H1 (cell line): ENCODE measurements at regions not wholly inside any gene's neighbourhood (a gene's known extent, or its start where the extent isn't known, plus 50 kb on each side); places are given as distances from the start of the nearest gene placed in this dataset.

ENCODE experiments used
- CTCF ChIA-PET: fragments of 300-600 bp; sonication (Branson Sonifier 250); formaldehyde crosslinking; loops from one replicate; lab custom pipeline; 2021; ENCODE audit not compliant: partially characterized antibody; lab: Charles Lee
- POLR2A ChIA-PET: fragments of 300-600 bp; sonication (Branson Sonifier 250); formaldehyde crosslinking; loops from one replicate; lab custom pipeline; 2021; ENCODE audit warnings: inconsistent platforms; ENCODE audit not compliant: partially characterized antibody; lab: Charles Lee
- DNase-seq, 2 experiments: peaks; one replicate each; pipeline versions ENCODE4 v3.0.0 to v3.0.0-alpha.2; 2010 to 2022; ENCODE audit warnings: low spot score in 2 of 2, low read depth in 1 of 2, mixed read lengths in 1 of 2
- FAIRE-seq: peaks from 2 replicates; lab custom pipeline; 2011; peaks lifted over from hg19 to GRCh38; lab: Jason Lieb, UNC
- H2AFZ ChIP-seq: 2 replicates; pipeline ENCODE4 v1.8.1; 2012; ENCODE audit warnings: low read length, inconsistent platforms
- H2AK5ac ChIP-seq: 2 replicates; pipeline ENCODE4 v1.6.1; 2013; ENCODE audit warnings: low read depth, low read length
- H2BK120ac ChIP-seq: replicated peaks from 2 replicates; pipeline ENCODE3; 2013; ENCODE audit warnings: low read depth, low read length, inconsistent platforms
- H2BK12ac ChIP-seq: 2 replicates; pipeline ENCODE4 v1.6.1; 2013; ENCODE audit warnings: low read depth, low read length
- H2BK15ac ChIP-seq: 2 replicates; pipeline ENCODE4 v1.6.1; 2013; ENCODE audit warnings: low read length
- H2BK20ac ChIP-seq: 2 replicates; pipeline ENCODE4 v1.6.1; 2013; ENCODE audit warnings: low read length
- H2BK5ac ChIP-seq: 2 replicates; pipeline ENCODE4 v1.6.1; 2013; ENCODE audit warnings: low read depth, low read length
- H3K14ac ChIP-seq: 2 replicates; pipeline ENCODE4 v1.6.1; 2013; ENCODE audit warnings: inconsistent platforms; ENCODE audit not compliant: insufficient read length
- H3K18ac ChIP-seq: 2 replicates; pipeline ENCODE4 v1.6.1; 2013; ENCODE audit warnings: low read length; ENCODE audit errors: extremely low read depth
- H3K23ac ChIP-seq: 2 replicates; pipeline ENCODE4 v1.6.1; 2013; ENCODE audit warnings: inconsistent platforms; ENCODE audit not compliant: insufficient read length
- H3K23me2 ChIP-seq: 2 replicates; pipeline ENCODE4 v1.6.1; 2013; ENCODE audit warnings: low read depth, low read length
- H3K27ac ChIP-seq: 2 replicates; pipeline ENCODE4 v1.6.1; 2011; ENCODE audit warnings: low read depth, low read length, inconsistent platforms
- H3K27me3 ChIP-seq, 4 experiments: replicated peaks in 1 of 4; 1 replicate in 1 of 4; 2 replicates in 3 of 4; pipeline versions ENCODE4 v1.6.1 to v1.8.1; 2011 to 2013; ENCODE audit warnings: low read length in 3 of 4, mild to moderate bottlenecking in 3 of 4, inconsistent platforms in 2 of 4, mixed read lengths in 2 of 4, moderate library complexity in 1 of 4; ENCODE audit not compliant: control insufficient read depth in 3 of 4, insufficient read depth in 3 of 4; ENCODE audit errors: extremely low read depth in 1 of 4
- H3K36me3 ChIP-seq, 4 experiments: 2 replicates each; pipeline versions ENCODE4 v1.6.1 to v1.8.1; 2011 to 2013; ENCODE audit warnings: mild to moderate bottlenecking in 4 of 4, low read length in 3 of 4, moderate library complexity in 2 of 4, control low read depth in 1 of 4, inconsistent platforms in 1 of 4; ENCODE audit not compliant: insufficient read depth in 4 of 4, control insufficient read depth in 2 of 4
- H3K4ac ChIP-seq: replicated peaks from 2 replicates; pipeline ENCODE3; 2013; ENCODE audit warnings: low read length, low read depth, mixed read lengths, inconsistent platforms; ENCODE audit not compliant: insufficient read length
- H3K4me1 ChIP-seq, 4 experiments: replicated peaks in 1 of 4; 1 replicate in 1 of 4; 2 replicates in 3 of 4; pipeline versions ENCODE4 v1.6.1 to v1.8.1; 2011 to 2013; ENCODE audit warnings: low read length in 3 of 4, inconsistent platforms in 2 of 4, mixed read lengths in 1 of 4; ENCODE audit not compliant: insufficient read depth in 4 of 4, control insufficient read depth in 3 of 4
- H3K4me2 ChIP-seq, 2 experiments: 2 replicates each; pipeline versions ENCODE4 v1.6.1 to v1.8.1; 2011 to 2013; ENCODE audit warnings: low read depth in 2 of 2, low read length in 2 of 2, control low read depth in 1 of 2, inconsistent platforms in 1 of 2, mild to moderate bottlenecking in 1 of 2; ENCODE audit not compliant: insufficient read depth in 1 of 2
- H3K4me3 ChIP-seq, 4 experiments: fragments of 200-600, 300-600 bp in 1 of 4; sonication (generic), shearing (Covaris generic), sonication (Bioruptor Twin) in 1 of 4; 2 replicates each; pipeline versions ENCODE4 v1.5.1 to v1.8.1; 2011 to 2016; ENCODE audit warnings: low read length in 4 of 4, low read depth in 3 of 4, control low read depth in 2 of 4, inconsistent platforms in 2 of 4, mild to moderate bottlenecking in 2 of 4, mixed read lengths in 1 of 4, moderate library complexity in 1 of 4; ENCODE audit not compliant: insufficient read depth in 2 of 4; ENCODE audit errors: extremely low read depth in 1 of 4
- H3K56ac ChIP-seq: replicated peaks from 2 replicates; pipeline ENCODE3; 2013; ENCODE audit warnings: low read depth, mild to moderate bottlenecking, mixed read lengths, low read length, inconsistent platforms; ENCODE audit not compliant: insufficient read length
- H3K79me1 ChIP-seq: 2 replicates; pipeline ENCODE4 v1.6.1; 2013; ENCODE audit warnings: low read depth, low read length, control low read depth
- H3K79me2 ChIP-seq, 2 experiments: 2 replicates each; pipeline versions ENCODE4 v1.6.1 to v1.8.1; 2012 to 2013; ENCODE audit warnings: low read length in 2 of 2, mild to moderate bottlenecking in 2 of 2, inconsistent platforms in 1 of 2; ENCODE audit not compliant: insufficient read depth in 2 of 2, control insufficient read depth in 1 of 2
- H3K9ac ChIP-seq, 4 experiments: replicated peaks in 1 of 4; 1 replicate in 1 of 4; 2 replicates in 3 of 4; pipeline versions ENCODE4 v1.6.1 to v1.8.1; 2011 to 2013; ENCODE audit warnings: low read depth in 3 of 4, low read length in 3 of 4, control low read depth in 2 of 4, mild to moderate bottlenecking in 2 of 4, moderate library complexity in 2 of 4, inconsistent platforms in 1 of 4; ENCODE audit errors: extremely low read depth in 1 of 4
- H3K9me3 ChIP-seq, 2 experiments: 2 replicates each; pipeline versions ENCODE4 v1.6.1 to v1.8.1; 2012 to 2013; ENCODE audit warnings: mild to moderate bottlenecking in 2 of 2, moderate library complexity in 2 of 2, control low read depth in 1 of 2, inconsistent platforms in 1 of 2, low read depth in 1 of 2, low read length in 1 of 2, mixed read lengths in 1 of 2; ENCODE audit not compliant: insufficient read depth in 2 of 2
- H4K20me1 ChIP-seq, 2 experiments: replicated peaks in 1 of 2; 2 replicates each; pipeline versions ENCODE3 to v1.8.1; 2011 to 2013; ENCODE audit warnings: inconsistent platforms in 2 of 2, low read length in 2 of 2, mild to moderate bottlenecking in 1 of 2; ENCODE audit not compliant: insufficient read depth in 2 of 2, control insufficient read depth in 1 of 2
- H4K5ac ChIP-seq: 2 replicates; pipeline ENCODE4 v1.6.1; 2013; ENCODE audit warnings: low read length, low read depth, mixed read lengths, inconsistent platforms; ENCODE audit not compliant: insufficient read length
- H4K8ac ChIP-seq: 2 replicates; pipeline ENCODE4 v1.8.0; 2013; ENCODE audit warnings: mild to moderate bottlenecking, moderate library complexity, low read length, inconsistent platforms; ENCODE audit not compliant: insufficient read depth; ENCODE audit errors: extremely low read depth
- H4K91ac ChIP-seq: replicated peaks from 2 replicates; pipeline ENCODE3; 2013; ENCODE audit warnings: low read length, mixed read lengths, inconsistent platforms; ENCODE audit not compliant: insufficient read length
- CTBP2 ChIP-seq: IDR thresholded peaks from 2 replicates; pipeline ENCODE4 v1.7.0; 2011; ENCODE audit warnings: borderline replicate concordance, mild to moderate bottlenecking, moderate library complexity, mixed read lengths, low read length; ENCODE audit not compliant: insufficient read depth, insufficient read length
- JUND ChIP-seq: IDR thresholded peaks from 2 replicates; pipeline ENCODE4 v1.6.1; 2011; ENCODE audit warnings: mild to moderate bottlenecking, improper control_type of control experiment, low read length
- PHF8 ChIP-seq: fragments of 200-600 bp; sonication (generic); conservative IDR thresholded peaks from 2 replicates; pipeline ENCODE4 v1.7.1; 2012; ENCODE audit warnings: low read depth, mild to moderate bottlenecking, inconsistent platforms, low read length, moderate library complexity
- RAD21 ChIP-seq, 2 experiments: IDR thresholded peaks in 1 of 2; conservative IDR thresholded peaks in 1 of 2; 2 replicates each; pipeline ENCODE4 v1.6.1; 2011; ENCODE audit warnings: low read depth in 2 of 2, low read length in 2 of 2, improper control_type of control experiment in 1 of 2, inconsistent platforms in 1 of 2, mild to moderate bottlenecking in 1 of 2, moderate library complexity in 1 of 2
- WGBS, 2 experiments: shearing (Covaris generic) in 1 of 2; methylation state at CpG; one replicate each; pipeline versions ENCODE4 v1.1.6 to v1.1.7; 2013 to 2015; ENCODE audit warnings: low lambda C conversion rate in 2 of 2, mixed read lengths in 2 of 2, inconsistent platforms in 1 of 2, low coverage in 1 of 2, missing lambda C conversion rate in 1 of 2; ENCODE audit not compliant: insufficient replicate concordance in 2 of 2, insufficient coverage in 1 of 2, insufficient read length in 1 of 2; ENCODE audit errors: extremely low coverage in 1 of 2, missing lambda C conversion rate in 1 of 2; 5-methylcytosine and 5-hydroxymethylcytosine counted together
- TF ChIP-seq, protein P1 (sequence below), 3 experiments: IDR thresholded peaks; 1 replicate in 2 of 3; 2 replicates in 1 of 3; pipeline versions ENCODE4 v1.5.1 to v1.6.1; 2011; ENCODE audit warnings: low read length in 3 of 3, mild to moderate bottlenecking in 3 of 3, inconsistent platforms in 2 of 3, low read depth in 1 of 3, moderate library complexity in 1 of 3; ENCODE audit not compliant: insufficient read depth in 1 of 3; ENCODE audit errors: control extremely low read depth in 1 of 3

DNA sequence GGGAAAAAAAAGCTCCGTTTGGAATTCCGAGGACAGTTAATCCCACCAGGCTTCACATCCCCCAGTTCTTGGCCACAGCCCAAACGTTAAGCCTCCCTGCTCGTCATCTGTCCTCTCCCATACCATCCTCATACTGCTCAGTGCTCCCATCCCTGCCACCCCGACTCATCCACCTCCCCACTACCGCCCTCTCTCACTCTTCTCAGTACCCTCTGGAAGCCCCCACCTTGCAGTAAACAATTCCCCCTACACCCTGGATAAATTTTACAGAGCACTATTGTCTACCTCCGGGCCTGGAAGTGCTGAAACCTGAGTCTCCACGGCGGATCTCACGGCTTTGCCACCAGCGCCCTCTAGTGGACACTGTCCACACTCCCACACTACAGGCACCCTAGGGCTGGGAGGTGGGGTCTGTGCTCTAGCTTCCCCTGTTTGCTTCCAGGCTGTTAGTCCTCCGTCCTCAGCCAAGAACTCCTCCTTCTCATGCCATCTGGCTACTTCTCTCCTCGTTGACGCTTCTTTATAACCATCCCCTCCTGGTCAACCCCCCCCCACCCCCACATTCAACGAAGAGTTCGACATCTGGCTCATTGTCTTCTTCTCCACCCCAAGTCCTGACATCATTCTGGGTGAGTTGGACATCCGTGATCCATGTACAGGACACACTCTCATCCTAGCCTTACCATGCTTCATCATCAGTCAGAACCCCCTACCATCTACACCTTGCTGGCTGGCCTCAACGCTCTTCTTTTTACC lies 54.5 kb downstream of the RTL9 start:
- Histone ChIP-seq H2BK15ac (no peak overlapping the region), H2AFZ (no peak overlapping the region), H2AK5ac (no peak overlapping the region), H3K36me3 (no peaks in the 10 kb centered on the region), H2BK120ac (no peak overlapping the region), H3K4me3 (peak overlapping the region in 2 of 4 experiments; percentile 19 to 36; a peak in 3 of 8 replicates), H4K5ac (no peak overlapping the region), H3K27me3 (no peaks in the 10 kb centered on the region), H2BK5ac (no peak overlapping the region), H2BK20ac (no peak overlapping the region), H3K23me2 (no peaks in the 10 kb centered on the region), H3K4me1 (peaks cover 0 to 2% (median under 1%) of the 10 kb centered on the region in 4 experiments; a peak in 1 of 7 replicates), H3K4me2 (peak overlapping the region in 1 of 2 experiments; percentile 54; a peak in 3 of 4 replicates), H4K20me1 (no peaks in the 10 kb centered on the region), H3K23ac (no peak overlapping the region), H3K27ac (no peak overlapping the region), H3K56ac (no peak overlapping the region), H2BK12ac (no peak overlapping the region), H4K8ac (no peak overlapping the region), H3K79me1 (no peaks in the 10 kb centered on the region), H3K4ac (no peak overlapping the region), H3K14ac (no peak overlapping the region), H3K9ac (no peak overlapping the region), H3K9me3 (no peaks in the 10 kb centered on the region), H3K18ac (no peak overlapping the region), H3K79me2 (no peaks in the 10 kb centered on the region), H4K91ac (no peak overlapping the region)
- WGBS, 2 experiments: 18% methylated on average over 9 of the region's 18 CpGs; no CpG with 5 or more reads in 1 of the 2 experiments
- peak in 1 of 2 experiments; percentile 75 for DNase-seq
- FAIRE-seq: peak; percentile 72
- POLR2A ChIA-PET: no interaction called here
- TF ChIP-seq CTBP2: no peak
- TF ChIP-seq JUND: no peak
- TF ChIP-seq PHF8: no peak
- TF ChIP-seq, protein P1, sequence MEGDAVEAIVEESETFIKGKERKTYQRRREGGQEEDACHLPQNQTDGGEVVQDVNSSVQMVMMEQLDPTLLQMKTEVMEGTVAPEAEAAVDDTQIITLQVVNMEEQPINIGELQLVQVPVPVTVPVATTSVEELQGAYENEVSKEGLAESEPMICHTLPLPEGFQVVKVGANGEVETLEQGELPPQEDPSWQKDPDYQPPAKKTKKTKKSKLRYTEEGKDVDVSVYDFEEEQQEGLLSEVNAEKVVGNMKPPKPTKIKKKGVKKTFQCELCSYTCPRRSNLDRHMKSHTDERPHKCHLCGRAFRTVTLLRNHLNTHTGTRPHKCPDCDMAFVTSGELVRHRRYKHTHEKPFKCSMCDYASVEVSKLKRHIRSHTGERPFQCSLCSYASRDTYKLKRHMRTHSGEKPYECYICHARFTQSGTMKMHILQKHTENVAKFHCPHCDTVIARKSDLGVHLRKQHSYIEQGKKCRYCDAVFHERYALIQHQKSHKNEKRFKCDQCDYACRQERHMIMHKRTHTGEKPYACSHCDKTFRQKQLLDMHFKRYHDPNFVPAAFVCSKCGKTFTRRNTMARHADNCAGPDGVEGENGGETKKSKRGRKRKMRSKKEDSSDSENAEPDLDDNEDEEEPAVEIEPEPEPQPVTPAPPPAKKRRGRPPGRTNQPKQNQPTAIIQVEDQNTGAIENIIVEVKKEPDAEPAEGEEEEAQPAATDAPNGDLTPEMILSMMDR (IDR thresholded peaks at IDR 0.05; ENCODE audit: control extremely low read depth in 1 of 3, insufficient read depth in 1 of 3, low read depth in 1 of 3, low read length in 3 of 3): peak; percentile 78 to 82 (median 81)
- TF ChIP-seq RAD21 (IDR thresholded peaks at IDR 0.05 in 1 of 2, conservative IDR thresholded peaks at IDR 0.05 in 1 of 2; ENCODE audit: low read depth in 2 of 2, low read length in 2 of 2): peak; percentile 74 to 84
- CTCF ChIA-PET: interaction anchor here (0.6 to 22.7 kb wide), 16 partner anchors 8 to 871 kb away, joined by 3 to 742 read pairs (median 3); partner anchors contain the start of gene AMMECR1
